ENCODE measurements at regions not wholly inside any gene's neighbourhood (a gene's known extent, or its start where the extent isn't known, plus 50 kb on each side); places are given as distances from the start of the nearest gene placed in this dataset.

GRCh38 chr2:129314120-129314519 lies 665.3 kb upstream of the RAB6C start:
- H3K4me3 Mint-ChIP-seq, result no peak overlapping the region
- Histone ChIP-seq H3K36me3 (ENCODE audit: control insufficient read depth, insufficient read depth, low read length) (no peaks in the 10 kb centered on the region), H3K4me1 (ENCODE audit: control insufficient read depth, insufficient read depth, low read length, poor library complexity, severe bottlenecking) (no peaks in the 10 kb centered on the region), H3K27ac (ENCODE audit: insufficient read depth, low read length, poor library complexity, severe bottlenecking) (no peak overlapping the region), H3K27me3 (ENCODE audit: control insufficient read depth, insufficient read depth, low read length) (no peaks in the 10 kb centered on the region), H3K4me3 (ENCODE audit: low read depth, low read length) (no peak overlapping the region), H3K9me3 (ENCODE audit: control insufficient read depth in 2 of 2, low read length in 2 of 2) (no peaks in the 10 kb centered on the region)
- H3K4me1 Mint-ChIP-seq, result no peaks in the 10 kb centered on the region
- no peaks in the 10 kb centered on the region for H3K36me3 Mint-ChIP-seq
- H3K9me3 Mint-ChIP-seq, result peaks cover 0 to 3% (median 0%) of the 10 kb centered on the region in 7 donors
- ATAC-seq (ENCODE audit: low read depth in 2 of 2) (no peak), DNase-seq (no peak)
- peaks cover 5% of the 10 kb centered on the region for H3K27me3 Mint-ChIP-seq
- no peak overlapping the region for H3K27ac Mint-ChIP-seq

DNA sequence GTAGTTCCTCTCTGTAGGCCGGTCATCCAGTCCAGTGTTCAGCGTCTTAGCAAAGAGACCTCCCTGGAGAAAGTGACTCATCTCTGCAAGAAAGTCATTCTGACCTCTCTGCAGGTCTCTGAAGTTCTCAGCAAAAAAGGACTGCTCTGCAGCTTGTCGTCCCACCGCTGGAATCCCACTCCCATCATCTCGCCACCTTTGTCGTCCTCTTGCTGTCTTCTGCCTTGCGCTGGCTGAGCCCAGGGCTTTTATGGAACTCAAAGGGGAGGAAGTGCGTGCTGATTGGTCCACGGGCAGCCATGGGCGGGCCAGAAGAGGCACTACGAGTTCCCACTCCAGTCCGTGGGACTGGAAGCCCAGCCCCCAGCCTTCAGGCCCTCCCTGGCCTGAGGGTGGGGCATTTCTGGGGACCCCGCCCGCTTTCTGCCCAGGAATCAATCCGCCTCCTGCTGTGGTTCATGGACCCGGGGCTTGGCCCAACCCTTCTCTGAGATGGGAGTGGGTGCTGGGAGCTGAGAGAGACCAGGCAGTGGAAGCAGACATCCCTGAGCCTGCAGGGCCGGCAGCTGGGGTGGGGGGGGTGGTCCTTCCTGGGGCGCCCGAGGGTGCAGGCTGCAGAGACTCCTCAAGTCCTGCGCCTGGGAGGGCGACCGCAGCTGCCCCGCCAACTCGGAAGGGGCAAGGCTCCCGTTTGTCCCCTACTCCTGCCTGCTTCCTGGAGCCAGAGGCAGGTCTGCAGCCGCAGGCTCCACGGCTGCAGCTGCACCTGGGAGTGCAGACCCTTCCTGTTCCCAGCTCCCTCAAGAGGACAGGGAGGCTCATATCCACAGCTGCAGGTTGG lies 660.7 kb upstream of the RAB6C start:
- no peak for ATAC-seq (ENCODE audit: low read depth in 2 of 2)
- Mint-ChIP-seq H3K36me3 (no peaks in the 10 kb centered on the region), H3K27ac (no peak overlapping the region), H3K4me3 (no peak overlapping the region), H3K9me3 (peaks cover 0 to 3% (median 0%) of the 10 kb centered on the region in 7 donors), H3K4me1 (no peaks in the 10 kb centered on the region), H3K27me3 (peaks cover 5% of the 10 kb centered on the region)
- no peaks in the 10 kb centered on the region for H3K4me1 ChIP-seq (ENCODE audit: control insufficient read depth, insufficient read depth, low read length, poor library complexity, severe bottlenecking)
- no peaks in the 10 kb centered on the region for H3K9me3 ChIP-seq (ENCODE audit: control insufficient read depth in 2 of 2, low read length in 2 of 2)
- H3K4me3 ChIP-seq (ENCODE audit: low read depth, low read length), result no peak overlapping the region
- H3K27ac ChIP-seq (ENCODE audit: insufficient read depth, low read length, poor library complexity, severe bottlenecking), result no peak overlapping the region
- no peaks in the 10 kb centered on the region for H3K27me3 ChIP-seq (ENCODE audit: control insufficient read depth, insufficient read depth, low read length)
- H3K36me3 ChIP-seq (ENCODE audit: control insufficient read depth, insufficient read depth, low read length), result no peaks in the 10 kb centered on the region
- no peak for DNase-seq

DNA sequence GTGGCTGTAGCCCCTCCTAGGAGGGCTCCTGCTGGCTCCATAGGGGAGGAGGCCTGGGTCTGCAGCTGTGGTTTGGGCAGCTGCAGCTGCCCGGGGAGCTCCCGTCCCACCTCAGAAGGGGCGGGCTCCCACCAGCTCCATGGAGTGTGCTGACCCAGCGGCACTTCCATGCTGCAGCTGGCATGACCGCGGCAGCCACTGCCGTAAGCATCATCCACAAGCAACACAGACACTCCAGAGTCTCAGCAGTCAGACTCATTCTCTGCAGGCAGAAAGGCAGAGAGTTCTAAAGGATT lies 660.1 kb upstream of the RAB6C start:
- Histone ChIP-seq H3K27me3 (ENCODE audit: control insufficient read depth, insufficient read depth, low read length) (no peaks in the 10 kb centered on the region), H3K27ac (ENCODE audit: insufficient read depth, low read length, poor library complexity, severe bottlenecking) (no peak overlapping the region), H3K36me3 (ENCODE audit: control insufficient read depth, insufficient read depth, low read length) (no peaks in the 10 kb centered on the region), H3K4me3 (ENCODE audit: low read depth, low read length) (no peak overlapping the region), H3K4me1 (ENCODE audit: control insufficient read depth, insufficient read depth, low read length, poor library complexity, severe bottlenecking) (no peaks in the 10 kb centered on the region), H3K9me3 (ENCODE audit: control insufficient read depth in 2 of 2, low read length in 2 of 2) (no peaks in the 10 kb centered on the region)
- ATAC-seq (ENCODE audit: low read depth in 2 of 2) (no peak), DNase-seq (no peak)
- peaks cover 0 to 3% (median 0%) of the 10 kb centered on the region in 7 donors for H3K9me3 Mint-ChIP-seq
- H3K36me3 Mint-ChIP-seq, result no peaks in the 10 kb centered on the region
- H3K27ac Mint-ChIP-seq, result no peak overlapping the region
- H3K4me1 Mint-ChIP-seq, result no peaks in the 10 kb centered on the region
- H3K27me3 Mint-ChIP-seq, result peaks cover 5% of the 10 kb centered on the region
- H3K4me3 Mint-ChIP-seq, result no peak overlapping the region

DNA sequence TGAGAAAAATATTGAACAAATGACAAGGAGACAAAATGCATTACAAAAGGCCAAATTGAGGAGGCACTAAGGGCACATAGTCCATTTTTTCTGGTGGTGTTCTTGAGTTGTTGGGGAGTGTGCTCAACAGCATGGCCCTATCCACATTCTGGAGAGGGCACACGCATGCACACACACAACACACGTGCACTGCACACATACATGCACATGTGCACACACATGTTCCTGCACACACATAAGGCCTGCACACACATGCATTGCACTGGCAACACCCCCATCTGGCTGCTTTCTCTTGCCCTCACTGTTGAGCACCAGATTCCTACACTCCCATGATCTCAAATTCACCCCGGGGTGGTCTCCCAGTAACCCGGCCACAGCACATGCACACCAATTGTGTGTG lies 659.2 kb upstream of the RAB6C start:
- no peak for ATAC-seq (ENCODE audit: low read depth in 2 of 2)
- H3K4me3 Mint-ChIP-seq, result no peak overlapping the region
- H3K4me1 Mint-ChIP-seq, result no peaks in the 10 kb centered on the region

DNA sequence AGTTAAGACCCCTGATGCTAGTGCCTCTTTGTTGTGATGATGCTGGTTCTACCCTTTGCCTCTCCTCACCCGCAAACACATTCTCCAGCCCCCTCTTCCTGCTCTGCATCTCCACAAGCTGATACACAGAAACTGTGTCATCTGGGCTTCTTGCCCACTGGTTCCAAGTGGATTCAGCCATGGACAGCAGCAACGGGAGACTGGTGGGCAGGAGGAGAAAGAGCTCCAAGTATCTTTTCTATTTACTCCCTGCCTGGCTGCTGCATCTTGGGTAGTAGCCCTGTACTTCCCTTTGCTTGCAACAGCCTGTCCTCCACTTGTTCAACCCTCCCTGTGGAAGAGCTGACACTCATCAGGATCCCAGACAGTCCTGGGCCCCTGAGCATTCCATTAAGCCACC lies 655.1 kb upstream of the RAB6C start:
- H3K36me3 Mint-ChIP-seq, result no peaks in the 10 kb centered on the region
- no peaks in the 10 kb centered on the region for H3K36me3 ChIP-seq (ENCODE audit: control insufficient read depth, insufficient read depth, low read length)
- ATAC-seq (ENCODE audit: low read depth in 2 of 2) (no peak), DNase-seq (no peak)
- no peak overlapping the region for H3K4me3 Mint-ChIP-seq
- peaks cover 0 to 4% (median 0%) of the 10 kb centered on the region in 7 donors for H3K9me3 Mint-ChIP-seq
- no peak overlapping the region for H3K27ac ChIP-seq (ENCODE audit: insufficient read depth, low read length, poor library complexity, severe bottlenecking)
- H3K27ac Mint-ChIP-seq, result no peak overlapping the region
- no peaks in the 10 kb centered on the region for H3K4me1 Mint-ChIP-seq
- no peak overlapping the region for H3K4me3 ChIP-seq (ENCODE audit: low read depth, low read length)
- H3K9me3 ChIP-seq (ENCODE audit: control insufficient read depth in 2 of 2, low read length in 2 of 2), result no peaks in the 10 kb centered on the region
- H3K27me3 ChIP-seq (ENCODE audit: control insufficient read depth, insufficient read depth, low read length), result no peaks in the 10 kb centered on the region
- no peaks in the 10 kb centered on the region for H3K4me1 ChIP-seq (ENCODE audit: control insufficient read depth, insufficient read depth, low read length, poor library complexity, severe bottlenecking)
- H3K27me3 Mint-ChIP-seq, result no peaks in the 10 kb centered on the region

More for the DNA sequence above, 659.2 kb upstream of the RAB6C start:
- no peak for DNase-seq
- H3K9me3 Mint-ChIP-seq, result peaks cover 0 to 3% (median 0%) of the 10 kb centered on the region in 7 donors
- H3K4me3 ChIP-seq (ENCODE audit: low read depth, low read length), result no peak overlapping the region
- no peaks in the 10 kb centered on the region for H3K36me3 ChIP-seq (ENCODE audit: control insufficient read depth, insufficient read depth, low read length)
- H3K9me3 ChIP-seq (ENCODE audit: control insufficient read depth in 2 of 2, low read length in 2 of 2), result no peaks in the 10 kb centered on the region
- H3K27me3 Mint-ChIP-seq, result no peaks in the 10 kb centered on the region
- no peaks in the 10 kb centered on the region for H3K4me1 ChIP-seq (ENCODE audit: control insufficient read depth, insufficient read depth, low read length, poor library complexity, severe bottlenecking)
- no peaks in the 10 kb centered on the region for H3K36me3 Mint-ChIP-seq
- no peak overlapping the region for H3K27ac ChIP-seq (ENCODE audit: insufficient read depth, low read length, poor library complexity, severe bottlenecking)
- H3K27ac Mint-ChIP-seq, result no peak overlapping the region
- H3K27me3 ChIP-seq (ENCODE audit: control insufficient read depth, insufficient read depth, low read length), result no peaks in the 10 kb centered on the region

DNA sequence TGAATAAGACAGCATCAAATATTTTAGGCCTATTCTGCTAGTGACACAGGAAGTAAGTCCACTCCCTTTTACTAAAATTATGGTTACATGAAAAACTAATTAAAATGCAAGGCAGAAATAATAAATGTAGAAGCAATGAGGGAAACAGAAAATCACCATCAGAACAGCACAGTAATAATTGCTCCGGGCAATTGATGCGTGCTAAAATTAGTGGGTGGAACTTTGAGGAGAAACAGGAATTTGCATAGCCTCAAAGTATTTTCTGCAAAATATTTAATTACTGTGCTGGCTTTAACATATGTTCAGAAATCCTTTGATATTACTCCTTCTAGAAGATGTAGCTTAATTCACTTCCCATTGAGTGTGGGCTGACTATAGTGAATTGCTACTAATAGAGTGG lies 654.3 kb upstream of the RAB6C start:
- peaks cover 0 to 4% (median 0%) of the 10 kb centered on the region in 7 donors for H3K9me3 Mint-ChIP-seq
- no peaks in the 10 kb centered on the region for H3K27me3 Mint-ChIP-seq
- no peak for ATAC-seq (ENCODE audit: low read depth in 2 of 2)
- no peaks in the 10 kb centered on the region for H3K27me3 ChIP-seq (ENCODE audit: control insufficient read depth, insufficient read depth, low read length)
- no peak overlapping the region for H3K4me3 Mint-ChIP-seq
- DNase-seq, result no peak
- H3K36me3 Mint-ChIP-seq, result no peaks in the 10 kb centered on the region
- H3K9me3 ChIP-seq (ENCODE audit: control insufficient read depth in 2 of 2, low read length in 2 of 2), result no peaks in the 10 kb centered on the region
- no peak overlapping the region for H3K27ac ChIP-seq (ENCODE audit: insufficient read depth, low read length, poor library complexity, severe bottlenecking)
- no peak overlapping the region for H3K27ac Mint-ChIP-seq
- no peaks in the 10 kb centered on the region for H3K4me1 ChIP-seq (ENCODE audit: control insufficient read depth, insufficient read depth, low read length, poor library complexity, severe bottlenecking)
- H3K36me3 ChIP-seq (ENCODE audit: control insufficient read depth, insufficient read depth, low read length), result no peaks in the 10 kb centered on the region
- H3K4me3 ChIP-seq (ENCODE audit: low read depth, low read length), result no peak overlapping the region
- H3K4me1 Mint-ChIP-seq, result no peaks in the 10 kb centered on the region

- Mint-ChIP-seq H3K4me3 (peak overlapping the region in 1 of 4 donors; percentile 58), H3K4me1 (no peaks in the 10 kb centered on the region), H3K27me3 (no peaks in the 10 kb centered on the region), H3K27ac (no peak overlapping the region), H3K36me3 (no peaks in the 10 kb centered on the region), H3K9me3 (peaks cover 0 to 4% (median 0%) of the 10 kb centered on the region in 7 donors)
- H3K4me3 ChIP-seq (ENCODE audit: low read depth, low read length), result no peak overlapping the region
- no peaks in the 10 kb centered on the region for H3K36me3 ChIP-seq (ENCODE audit: control insufficient read depth, insufficient read depth, low read length)
- H3K4me1 ChIP-seq (ENCODE audit: control insufficient read depth, insufficient read depth, low read length, poor library complexity, severe bottlenecking), result no peaks in the 10 kb centered on the region
- ATAC-seq (ENCODE audit: low read depth in 2 of 2), result no peak
- H3K27ac ChIP-seq (ENCODE audit: insufficient read depth, low read length, poor library complexity, severe bottlenecking), result no peak overlapping the region
- no peak for DNase-seq
- no peaks in the 10 kb centered on the region for H3K27me3 ChIP-seq (ENCODE audit: control insufficient read depth, insufficient read depth, low read length)
- H3K9me3 ChIP-seq (ENCODE audit: control insufficient read depth in 2 of 2, low read length in 2 of 2), result no peaks in the 10 kb centered on the region
These were observed 649.9 kb upstream of the RAB6C start for GRCh38 chr2:129329574-129329973.

DNA sequence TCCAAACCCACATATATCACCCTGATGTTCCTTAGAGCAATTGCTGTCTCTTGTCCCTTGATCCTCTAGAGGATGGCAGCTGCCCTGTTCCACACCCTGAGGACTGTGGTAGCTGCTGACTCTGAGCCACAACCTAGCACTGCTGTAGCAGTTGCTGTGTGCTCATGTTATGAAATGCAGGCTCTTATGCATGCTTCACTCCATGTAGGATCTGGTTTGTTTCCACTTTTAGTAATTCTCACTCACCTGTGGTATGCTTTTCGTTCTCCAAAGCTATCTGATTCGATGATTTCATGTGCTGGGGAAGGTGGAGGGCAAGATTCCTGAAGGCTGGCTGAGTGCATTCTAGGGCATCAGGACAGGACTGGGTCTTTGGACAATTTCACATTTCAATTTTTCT lies 649.0 kb upstream of the RAB6C start:
- Mint-ChIP-seq H3K9me3 (peaks cover 0 to 4% (median 0%) of the 10 kb centered on the region in 7 donors), H3K27ac (no peak overlapping the region), H3K27me3 (no peaks in the 10 kb centered on the region), H3K4me3 (no peak overlapping the region), H3K4me1 (no peaks in the 10 kb centered on the region), H3K36me3 (no peaks in the 10 kb centered on the region)
- H3K27me3 ChIP-seq (ENCODE audit: control insufficient read depth, insufficient read depth, low read length), result no peaks in the 10 kb centered on the region
- no peaks in the 10 kb centered on the region for H3K9me3 ChIP-seq (ENCODE audit: control insufficient read depth in 2 of 2, low read length in 2 of 2)
- no peak for ATAC-seq (ENCODE audit: low read depth in 2 of 2)
- no peak for DNase-seq
- H3K27ac ChIP-seq (ENCODE audit: insufficient read depth, low read length, poor library complexity, severe bottlenecking), result no peak overlapping the region
- no peaks in the 10 kb centered on the region for H3K36me3 ChIP-seq (ENCODE audit: control insufficient read depth, insufficient read depth, low read length)
- H3K4me1 ChIP-seq (ENCODE audit: control insufficient read depth, insufficient read depth, low read length, poor library complexity, severe bottlenecking), result no peaks in the 10 kb centered on the region
- no peak overlapping the region for H3K4me3 ChIP-seq (ENCODE audit: low read depth, low read length)

All from CD4-positive, CD25-positive, alpha-beta regulatory T cell (primary cell).